Superior temporal gyrus (tissue), 1 donor: ENCODE measurements at regions not wholly inside any gene's neighbourhood (a gene's known extent, or its start where the extent isn't known, plus 50 kb on each side); places are given as distances from the start of the nearest gene placed in this dataset.
"Not testable (repeated sequence)": the region's sequence is repeated elsewhere in the genome, so short reads cannot be mapped to it uniquely, and the experiment has no call there.

Source experiments
- DNase-seq: peaks from one replicate; pipeline ENCODE4 v3.0.0-alpha.2; 2016; ENCODE audit errors: extremely low spot score

- no peak for DNase-seq
These were observed 490.0 kb downstream of the SUCLG1 start for GRCh38 chr2:83969085-83969484.

GRCh38 chr2:83967854-83968253, 491.2 kb downstream of the SUCLG1 start:
- DNase-seq, result no peak

GRCh38 chr2:83966946-83967345, 492.1 kb downstream of the SUCLG1 start:
- DNase-seq, result not testable (repeated sequence)

DNA sequence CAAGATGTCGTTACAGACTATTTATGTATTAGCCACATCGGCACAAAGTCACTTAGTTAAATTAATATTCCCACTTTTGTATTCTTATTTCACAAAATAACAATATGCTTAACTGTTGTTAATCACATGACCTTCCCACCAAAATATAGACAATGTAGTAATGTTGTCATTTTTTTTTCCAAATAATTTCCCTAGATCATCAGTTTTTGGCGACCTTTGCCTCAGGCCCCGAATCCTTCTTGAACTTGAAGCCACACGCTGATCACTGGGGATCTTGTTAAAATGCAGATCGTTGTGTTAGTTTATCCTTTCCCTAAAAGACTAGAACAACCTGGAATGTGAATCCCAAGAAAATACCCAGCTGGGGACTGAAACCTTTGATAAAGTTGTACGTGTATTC, 497.6 kb downstream of the SUCLG1 start:
- DNase-seq, result no peak

- DNase-seq, result no peak
These were observed 498.7 kb downstream of the SUCLG1 start for GRCh38 chr2:83960371-83960770.

DNA sequence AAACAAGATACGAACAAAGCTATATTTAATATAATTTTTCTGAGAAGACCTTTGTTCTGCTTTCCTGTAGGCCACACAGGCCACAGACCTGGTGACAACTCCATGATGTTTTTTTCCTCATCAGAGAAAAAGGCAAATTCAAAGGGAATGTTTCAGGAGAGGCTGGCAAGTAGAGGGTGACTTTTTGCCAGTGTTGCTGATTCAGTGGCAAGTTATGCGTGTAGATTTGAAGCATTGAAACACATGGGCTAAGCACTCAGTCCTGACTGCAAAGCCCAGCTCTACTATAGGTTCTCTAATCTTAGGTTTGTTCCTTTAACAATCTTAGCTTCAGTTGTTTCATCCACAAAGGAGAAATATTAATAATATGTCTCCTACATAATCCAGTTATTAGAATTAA, 499.8 kb downstream of the SUCLG1 start:
- no peak for DNase-seq

DNA sequence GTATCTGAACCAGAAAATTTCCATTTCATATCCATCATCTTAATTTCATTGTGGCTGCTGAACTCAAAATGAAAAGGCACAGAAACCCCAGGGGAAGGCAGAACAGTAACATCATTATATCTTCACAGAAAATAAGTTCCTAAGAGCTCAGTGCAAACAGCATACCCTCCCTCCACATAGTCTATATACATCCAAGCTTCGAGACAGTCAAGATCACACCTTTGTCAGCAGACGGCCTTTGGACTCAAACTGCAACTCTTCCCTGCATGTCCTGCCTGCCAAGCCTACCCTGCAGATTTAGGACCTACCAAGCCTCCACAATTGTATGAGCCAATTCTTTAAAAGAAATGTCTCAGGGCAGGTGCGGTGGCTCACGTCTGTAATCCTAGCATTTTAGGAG, 502.1 kb downstream of the SUCLG1 start:
- DNase-seq, result no peak

- DNase-seq, result peak; percentile 37
These were observed 505.4 kb downstream of the SUCLG1 start for GRCh38 chr2:83953697-83954096.

GRCh38 chr2:83951378-83951947, 507.6 kb downstream of the SUCLG1 start:
- DNase-seq, result no peak

DNA sequence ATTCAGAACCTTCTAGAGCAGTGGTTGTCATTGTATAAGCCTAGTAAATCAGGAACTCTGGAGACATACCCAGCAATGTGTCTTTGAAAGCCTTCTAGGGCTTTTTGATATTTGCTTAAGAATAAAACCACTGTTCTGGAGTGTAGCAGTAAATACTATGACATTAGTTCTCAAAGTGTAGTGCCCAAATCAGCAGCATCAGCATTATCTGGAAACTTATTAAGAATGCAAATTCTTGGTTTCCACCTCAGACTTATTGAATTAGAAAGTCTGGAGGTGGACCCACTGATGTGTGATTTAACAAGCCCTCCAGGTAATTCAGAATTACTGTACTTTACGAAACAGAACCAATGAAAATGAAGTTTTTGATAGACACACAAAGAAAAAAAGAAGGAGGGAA, 509.7 kb downstream of the SUCLG1 start:
- DNase-seq, result no peak

- DNase-seq, result no peak
These were observed 514.9 kb downstream of the SUCLG1 start for GRCh38 chr2:83944191-83944590.

- no peak for DNase-seq
These were observed 515.8 kb downstream of the SUCLG1 start for GRCh38 chr2:83943265-83943664.

DNA sequence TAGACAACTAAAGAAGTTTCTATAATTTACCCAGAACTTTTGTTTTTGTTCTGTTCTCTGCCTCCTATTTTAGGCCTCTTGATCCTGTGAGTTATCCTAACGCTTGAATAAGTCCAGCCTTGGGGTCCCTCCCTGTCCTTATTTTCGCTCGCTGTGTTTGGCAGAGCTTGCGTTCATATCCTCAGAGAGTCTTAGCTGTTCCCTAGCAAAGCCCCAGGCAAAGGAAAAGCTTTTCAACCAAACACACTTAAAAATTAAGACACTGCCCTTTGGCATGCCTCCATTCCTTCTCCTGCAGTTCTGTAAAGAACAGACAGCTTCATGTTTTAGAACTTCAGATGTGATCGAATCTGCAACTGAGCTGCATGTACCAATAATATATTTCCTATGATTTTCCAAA, 517.2 kb downstream of the SUCLG1 start:
- DNase-seq, result no peak

DNA sequence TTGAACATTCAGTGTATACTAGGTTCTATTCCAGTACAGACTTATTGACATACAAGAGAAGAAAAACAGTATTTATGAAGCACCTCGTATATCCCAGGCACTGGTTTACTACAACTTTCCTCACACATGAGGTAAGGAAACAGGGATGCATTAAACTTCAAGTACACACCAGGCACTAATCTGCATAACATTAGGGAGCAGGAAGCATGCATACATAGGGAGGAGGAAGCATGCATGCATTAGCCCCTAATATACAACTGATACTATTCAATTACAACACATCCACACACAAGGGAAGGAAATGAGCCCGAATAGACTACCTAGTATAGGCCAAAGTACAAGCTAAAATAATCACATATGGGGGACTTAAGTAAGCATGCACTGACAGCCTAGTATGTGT, 525.3 kb downstream of the SUCLG1 start:
- no peak for DNase-seq

GRCh38 chr2:83923531-83923930, 535.5 kb downstream of the SUCLG1 start:
- DNase-seq, result no peak

GRCh38 chr2:83916559-83916958, 542.5 kb downstream of the SUCLG1 start:
- no peak for DNase-seq

GRCh38 chr2:83915381-83915780, 543.7 kb downstream of the SUCLG1 start:
- DNase-seq, result no peak

GRCh38 chr2:83908750-83909149, 550.3 kb downstream of the SUCLG1 start:
- no peak for DNase-seq

GRCh38 chr2:83901317-83901716, 557.8 kb downstream of the SUCLG1 start:
- DNase-seq, result no peak

- no peak for DNase-seq
These were observed 558.2 kb downstream of the SUCLG1 start for GRCh38 chr2:83900862-83901261.

- no peak for DNase-seq
These were observed 559.8 kb downstream of the SUCLG1 start for GRCh38 chr2:83899271-83899670.

DNA sequence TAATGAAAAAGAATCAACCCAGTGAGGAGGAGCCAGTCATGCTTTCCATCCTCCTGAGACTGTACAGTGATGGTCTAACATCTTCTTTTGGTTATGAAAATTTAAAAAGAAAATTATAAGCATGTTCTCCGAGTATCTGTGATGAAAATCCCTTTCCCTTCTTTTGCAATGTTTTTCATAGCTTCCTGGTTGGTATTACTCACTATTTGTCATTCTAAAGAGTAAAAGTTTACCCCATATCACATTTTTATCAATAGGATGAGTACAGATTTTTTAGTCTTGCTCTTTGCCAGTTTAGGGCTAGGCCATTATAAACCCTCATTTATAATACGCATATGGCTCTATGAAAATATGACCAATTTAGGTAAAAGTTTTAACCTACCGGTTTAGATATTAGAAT, 564.1 kb downstream of the SUCLG1 start:
- DNase-seq, result no peak

DNA sequence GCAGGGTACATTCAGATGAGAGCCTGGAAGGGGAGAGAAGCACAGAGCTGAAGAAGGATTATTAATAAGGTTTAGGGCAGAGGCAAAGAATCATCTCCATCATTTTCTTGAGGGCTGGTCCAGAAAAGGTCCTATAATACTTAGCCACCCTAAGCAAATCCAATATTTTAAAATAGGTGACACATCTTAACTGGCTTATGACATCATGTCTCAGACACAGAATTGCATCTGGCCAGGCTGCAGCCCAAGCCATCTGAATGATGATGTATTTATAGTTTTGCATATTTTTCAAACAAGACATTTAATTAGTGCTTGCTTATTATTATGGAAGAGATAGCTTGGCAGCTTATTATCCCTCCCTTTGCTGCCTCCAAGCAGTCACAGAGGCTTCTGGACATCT, 571.3 kb downstream of the SUCLG1 start:
- no peak for DNase-seq

GRCh38 chr2:83879127-83879526, 580.0 kb downstream of the SUCLG1 start:
- no peak for DNase-seq
